Glomerular visceral epithelial cell (primary cell): ENCODE measurements at regions not wholly inside any gene's neighbourhood (a gene's known extent, or its start where the extent isn't known, plus 50 kb on each side); places are given as distances from the start of the nearest gene placed in this dataset.

Experiments used
- DNase-seq: peaks from one replicate; pipeline ENCODE4 v3.0.0-alpha.2; 2016; ENCODE audit errors: extremely low spot score

GRCh38 chr10:36236931-36237330 lies 594.8 kb upstream of the FZD8 start:
- no peak for DNase-seq

GRCh38 chr10:36236341-36236740 lies 594.2 kb upstream of the FZD8 start:
- DNase-seq = no peak

GRCh38 chr10:36232935-36233334 lies 590.8 kb upstream of the FZD8 start:
- DNase-seq = no peak

- no peak for DNase-seq
Measured at GRCh38 chr10:36224431-36224985, 582.4 kb upstream of the FZD8 start.

GRCh38 chr10:36221101-36221500 lies 579.0 kb upstream of the FZD8 start:
- no peak for DNase-seq

- no peak for DNase-seq
Measured at GRCh38 chr10:36220151-36220550, 578.1 kb upstream of the FZD8 start.

GRCh38 chr10:36211856-36212255 lies 569.8 kb upstream of the FZD8 start:
- no peak for DNase-seq

GRCh38 chr10:36209480-36209879 lies 567.4 kb upstream of the FZD8 start:
- no peak for DNase-seq

GRCh38 chr10:36202881-36203280 lies 560.8 kb upstream of the FZD8 start:
- no peak for DNase-seq

GRCh38 chr10:36200577-36200976 lies 558.5 kb upstream of the FZD8 start:
- no peak for DNase-seq

GRCh38 chr10:36198322-36198721 lies 556.2 kb upstream of the FZD8 start:
- DNase-seq = no peak

- DNase-seq = no peak
Measured at GRCh38 chr10:36195364-36195763, 553.3 kb upstream of the FZD8 start.

GRCh38 chr10:36194276-36194675 lies 552.2 kb upstream of the FZD8 start:
- DNase-seq = no peak

GRCh38 chr10:36191009-36191408 lies 548.9 kb upstream of the FZD8 start:
- no peak for DNase-seq

- no peak for DNase-seq
Measured at GRCh38 chr10:36188461-36188860, 546.4 kb upstream of the FZD8 start.

- no peak for DNase-seq
Measured at GRCh38 chr10:36188080-36188453, 546.0 kb upstream of the FZD8 start.

GRCh38 chr10:36187380-36188079 lies 545.4 kb upstream of the FZD8 start:
- DNase-seq = no peak

- DNase-seq = no peak
Measured at GRCh38 chr10:36185097-36185496, 543.0 kb upstream of the FZD8 start.

- no peak for DNase-seq
Measured at GRCh38 chr10:36183726-36184125, 541.6 kb upstream of the FZD8 start.

- no peak for DNase-seq
Measured at GRCh38 chr10:36183056-36183455, 541.0 kb upstream of the FZD8 start.

GRCh38 chr10:36182606-36183005 lies 540.5 kb upstream of the FZD8 start:
- no peak for DNase-seq

- no peak for DNase-seq
Measured at GRCh38 chr10:36182179-36182566, 540.1 kb upstream of the FZD8 start.

- DNase-seq = no peak
Measured at GRCh38 chr10:36181426-36182178, 539.5 kb upstream of the FZD8 start.
